H1 (cell line): ENCODE measurements at regions not wholly inside any gene's neighbourhood (a gene's known extent, or its start where the extent isn't known, plus 50 kb on each side); places are given as distances from the start of the nearest gene placed in this dataset.

ENCODE experiments used
- ASH2L ChIP-seq: fragments of 200-600, 300-600 bp; sonication (generic); IDR thresholded peaks from one replicate; pipeline ENCODE4 v1.7.1; 2017; ENCODE audit warnings: low read length
- CEBPB ChIP-seq: IDR thresholded peaks from 2 replicates; pipeline ENCODE4 v1.6.1; 2012; ENCODE audit warnings: low read depth, low read length
- CHD7 ChIP-seq: fragments of 300-600 bp; sonication (generic); IDR thresholded peaks from 2 replicates; pipeline ENCODE4 v1.7.1; 2012; ENCODE audit warnings: low read length, moderate library complexity, mild to moderate bottlenecking, inconsistent platforms; ENCODE audit not compliant: insufficient replicate concordance
- HDAC6 ChIP-seq: IDR thresholded peaks from one replicate; pipeline ENCODE4 v1.7.1; 2012; ENCODE audit warnings: low read depth, mild to moderate bottlenecking, inconsistent platforms, low read length, moderate library complexity
- KDM4A ChIP-seq: IDR thresholded peaks from one replicate; pipeline ENCODE4 v1.7.1; 2012; ENCODE audit warnings: low read depth, mild to moderate bottlenecking, moderate library complexity, low read length, inconsistent platforms; ENCODE audit not compliant: severe bottlenecking
- POU5F1 ChIP-seq: IDR thresholded peaks from 2 replicates; pipeline ENCODE4 v1.6.1; 2011; ENCODE audit warnings: low read depth, mild to moderate bottlenecking, low read length, moderate library complexity
- RAD21 ChIP-seq, 2 experiments: IDR thresholded peaks in 1 of 2; conservative IDR thresholded peaks in 1 of 2; 2 replicates each; pipeline ENCODE4 v1.6.1; 2011; ENCODE audit warnings: low read depth in 2 of 2, low read length in 2 of 2, improper control_type of control experiment in 1 of 2, inconsistent platforms in 1 of 2, mild to moderate bottlenecking in 1 of 2, moderate library complexity in 1 of 2

- TF ChIP-seq CHD7: no peak
- TF ChIP-seq CEBPB: no peak
- no peak for TF ChIP-seq POU5F1
- no peak for TF ChIP-seq HDAC6
- TF ChIP-seq KDM4A: no peak
- no peak for TF ChIP-seq RAD21 (IDR thresholded peaks at IDR 0.05 in 1 of 2, conservative IDR thresholded peaks at IDR 0.05 in 1 of 2; ENCODE audit: low read depth in 2 of 2, low read length in 2 of 2)
- no peak for TF ChIP-seq ASH2L
Observed at GRCh38 chr5:158351485-158352125, 492.7 kb upstream of the CLINT1 start (continued).
